ENCODE measurements at regions not wholly inside any gene's neighbourhood (a gene's known extent, or its start where the extent isn't known, plus 50 kb on each side); places are given as distances from the start of the nearest gene placed in this dataset.

GRCh38 chr12:33581613-33582122, 142.0 kb upstream of the SYT10 start:
- Histone ChIP-seq H3K9me3 (ENCODE audit: insufficient read depth, low read depth, low read length) (no peaks in the 10 kb centered on the region), H3K4me2 (ENCODE audit: low read depth, low read length, poor library complexity, severe bottlenecking) (no peak overlapping the region), H3K36me3 (ENCODE audit: insufficient read depth, low read length) (no peaks in the 10 kb centered on the region), H3K9me2 (replicated peaks; ENCODE audit: low read depth, low read length) (0 out of 2 replicates have a peak, but pooled peaks cover 4% of the 10 kb centered on the region), H2AFZ (ENCODE audit: low read length) (no peak overlapping the region), H3K27me3 (ENCODE audit: insufficient read depth, low read length, poor library complexity, severe bottlenecking) (no peaks in the 10 kb centered on the region), H3K79me2 (ENCODE audit: insufficient read depth, low read length) (no peaks in the 10 kb centered on the region), H3K4me3 (ENCODE audit: low read length, poor library complexity, severe bottlenecking) (no peak overlapping the region), H3K4me1 (ENCODE audit: insufficient read depth, low read length, poor library complexity, severe bottlenecking) (no peaks in the 10 kb centered on the region), H3K9ac (ENCODE audit: low read depth, low read length, poor library complexity, severe bottlenecking) (no peak overlapping the region), H3F3A (ENCODE audit: low read depth) (no peaks in the 10 kb centered on the region), H4K20me1 (ENCODE audit: insufficient read depth, low read length, poor library complexity, severe bottlenecking) (no peaks in the 10 kb centered on the region)
- TF ChIP-seq, protein P1, sequence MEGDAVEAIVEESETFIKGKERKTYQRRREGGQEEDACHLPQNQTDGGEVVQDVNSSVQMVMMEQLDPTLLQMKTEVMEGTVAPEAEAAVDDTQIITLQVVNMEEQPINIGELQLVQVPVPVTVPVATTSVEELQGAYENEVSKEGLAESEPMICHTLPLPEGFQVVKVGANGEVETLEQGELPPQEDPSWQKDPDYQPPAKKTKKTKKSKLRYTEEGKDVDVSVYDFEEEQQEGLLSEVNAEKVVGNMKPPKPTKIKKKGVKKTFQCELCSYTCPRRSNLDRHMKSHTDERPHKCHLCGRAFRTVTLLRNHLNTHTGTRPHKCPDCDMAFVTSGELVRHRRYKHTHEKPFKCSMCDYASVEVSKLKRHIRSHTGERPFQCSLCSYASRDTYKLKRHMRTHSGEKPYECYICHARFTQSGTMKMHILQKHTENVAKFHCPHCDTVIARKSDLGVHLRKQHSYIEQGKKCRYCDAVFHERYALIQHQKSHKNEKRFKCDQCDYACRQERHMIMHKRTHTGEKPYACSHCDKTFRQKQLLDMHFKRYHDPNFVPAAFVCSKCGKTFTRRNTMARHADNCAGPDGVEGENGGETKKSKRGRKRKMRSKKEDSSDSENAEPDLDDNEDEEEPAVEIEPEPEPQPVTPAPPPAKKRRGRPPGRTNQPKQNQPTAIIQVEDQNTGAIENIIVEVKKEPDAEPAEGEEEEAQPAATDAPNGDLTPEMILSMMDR (conservative IDR thresholded peaks at IDR 0.05; ENCODE audit: low read length) = no peak
- TF ChIP-seq EZH2phosphoT487 (IDR thresholded peaks at IDR 0.05; ENCODE audit: borderline replicate concordance) = no peak

- H3K4me2 ChIP-seq (ENCODE audit: low read depth, low read length, poor library complexity, severe bottlenecking) = no peak overlapping the region
- H3K27me3 ChIP-seq (ENCODE audit: insufficient read depth, low read length, poor library complexity, severe bottlenecking) = no peaks in the 10 kb centered on the region
- no peaks in the 10 kb centered on the region for H3K79me2 ChIP-seq (ENCODE audit: insufficient read depth, low read length)
- H3K9ac ChIP-seq (ENCODE audit: low read depth, low read length, poor library complexity, severe bottlenecking) = no peak overlapping the region
- H3K36me3 ChIP-seq (ENCODE audit: insufficient read depth, low read length) = no peaks in the 10 kb centered on the region
- no peak overlapping the region for H3K4me3 ChIP-seq (ENCODE audit: low read length, poor library complexity, severe bottlenecking)
- no peaks in the 10 kb centered on the region for H4K20me1 ChIP-seq (ENCODE audit: insufficient read depth, low read length, poor library complexity, severe bottlenecking)
- TF ChIP-seq, protein P1 (conservative IDR thresholded peaks at IDR 0.05; ENCODE audit: low read length) = no peak
- TF ChIP-seq EZH2phosphoT487 (IDR thresholded peaks at IDR 0.05; ENCODE audit: borderline replicate concordance) = no peak
- H3F3A ChIP-seq (ENCODE audit: low read depth) = no peaks in the 10 kb centered on the region
- no peak overlapping the region for H2AFZ ChIP-seq (ENCODE audit: low read length)
- H3K4me1 ChIP-seq (ENCODE audit: insufficient read depth, low read length, poor library complexity, severe bottlenecking) = no peaks in the 10 kb centered on the region
- H3K9me2 ChIP-seq (replicated peaks; ENCODE audit: low read depth, low read length) = 0 out of 2 replicates have a peak, but pooled peaks cover 4% of the 10 kb centered on the region
- no peaks in the 10 kb centered on the region; the same call in 1 of the 2 replicates for H3K9me3 ChIP-seq (ENCODE audit: insufficient read depth, low read depth, low read length)
Measured at GRCh38 chr12:33586576-33586975, 147.0 kb upstream of the SYT10 start.

DNA sequence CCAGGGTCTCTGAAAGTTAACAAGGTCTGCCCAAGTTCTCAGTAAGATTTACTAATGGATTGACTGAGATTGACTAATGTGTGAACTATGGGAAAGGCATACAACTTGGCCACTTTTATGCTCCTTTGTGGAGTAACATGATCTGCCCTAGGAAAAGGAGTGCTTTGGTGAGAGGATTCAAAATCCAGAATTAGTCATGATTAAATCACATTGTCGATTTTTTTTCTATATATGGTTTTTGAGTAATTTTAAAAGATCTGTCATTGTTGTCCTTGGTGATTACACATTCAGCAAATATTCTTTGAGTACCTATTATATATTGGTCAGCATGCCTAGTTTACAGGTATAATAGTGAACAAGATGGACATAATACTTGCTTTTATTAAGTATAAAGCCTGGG, 147.7 kb upstream of the SYT10 start:
- Histone ChIP-seq H3K9ac (ENCODE audit: low read depth, low read length, poor library complexity, severe bottlenecking) (no peak overlapping the region), H3F3A (ENCODE audit: low read depth) (no peaks in the 10 kb centered on the region), H3K9me3 (ENCODE audit: insufficient read depth, low read depth, low read length) (no peaks in the 10 kb centered on the region; the same call in 1 of the 2 replicates), H3K4me1 (ENCODE audit: insufficient read depth, low read length, poor library complexity, severe bottlenecking) (no peaks in the 10 kb centered on the region), H3K27me3 (ENCODE audit: insufficient read depth, low read length, poor library complexity, severe bottlenecking) (no peaks in the 10 kb centered on the region), H2AFZ (ENCODE audit: low read length) (no peak overlapping the region), H3K4me2 (ENCODE audit: low read depth, low read length, poor library complexity, severe bottlenecking) (no peak overlapping the region), H3K36me3 (ENCODE audit: insufficient read depth, low read length) (no peaks in the 10 kb centered on the region), H3K4me3 (ENCODE audit: low read length, poor library complexity, severe bottlenecking) (no peak overlapping the region), H4K20me1 (ENCODE audit: insufficient read depth, low read length, poor library complexity, severe bottlenecking) (no peaks in the 10 kb centered on the region), H3K79me2 (ENCODE audit: insufficient read depth, low read length) (no peaks in the 10 kb centered on the region), H3K9me2 (replicated peaks; ENCODE audit: low read depth, low read length) (0 out of 2 replicates have a peak, but pooled peaks cover 4% of the 10 kb centered on the region)
- TF ChIP-seq, protein P1 (conservative IDR thresholded peaks at IDR 0.05; ENCODE audit: low read length) = no peak
- TF ChIP-seq EZH2phosphoT487 (IDR thresholded peaks at IDR 0.05; ENCODE audit: borderline replicate concordance) = no peak

Data from Loucy (cell line).